Stimulated activated effector memory CD8-positive, alpha-beta T cell treated with anti-CD3 and anti-CD28 coated beads, Interleukin-12 subunit alpha, Interleukin-12 subunit beta, amount 100 ng/mL, for 72 hours (primary cell): ENCODE measurements at regions not wholly inside any gene's neighbourhood (a gene's known extent, or its start where the extent isn't known, plus 50 kb on each side); places are given as distances from the start of the nearest gene placed in this dataset.

Experiments used
- ATAC-seq: fragments of 150-1000 bp; cut with Tn5 transposase; 2 replicates; pipeline ENCODE4 v1.10.0; 2021
- DNase-seq, 2 donors: peaks; one replicate each; pipeline ENCODE4 v3.0.0; 2021 to 2022; ENCODE audit warnings: low spot score in 2 of 2
- H3K27ac Mint-ChIP-seq: one replicate; pipeline ENCODE4 v1.8.0; 2022; ENCODE audit warnings: mild to moderate bottlenecking, mixed read lengths
- H3K36me3 Mint-ChIP-seq: one replicate; pipeline ENCODE4 v1.8.0; 2022; ENCODE audit warnings: mild to moderate bottlenecking, mixed read lengths
- H3K4me1 Mint-ChIP-seq: one replicate; pipeline ENCODE4 v1.8.0; 2022; ENCODE audit warnings: mixed read lengths
- H3K4me3 Mint-ChIP-seq: one replicate; pipeline ENCODE4 v1.8.0; 2022; ENCODE audit warnings: mild to moderate bottlenecking, mixed read lengths
- H3K9me3 Mint-ChIP-seq: one replicate; pipeline ENCODE4 v1.8.0; 2022; ENCODE audit warnings: mixed read lengths

GRCh38 chr1:182139496-182139895 lies 78.0 kb upstream of the ZNF648 start:
- ATAC-seq (no peak), DNase-seq (peak in 1 of 2 donors; percentile 10)
- H3K27ac Mint-ChIP-seq, result no peak overlapping the region
- peaks cover 5% of the 10 kb centered on the region for H3K36me3 Mint-ChIP-seq
- peaks cover 1% of the 10 kb centered on the region for H3K9me3 Mint-ChIP-seq
- peaks cover 18% of the 10 kb centered on the region for H3K4me1 Mint-ChIP-seq
- no peak overlapping the region for H3K4me3 Mint-ChIP-seq

GRCh38 chr1:182137546-182137945 lies 76.0 kb upstream of the ZNF648 start:
- no peak for ATAC-seq
- H3K4me3 Mint-ChIP-seq, result no peak overlapping the region

DNA sequence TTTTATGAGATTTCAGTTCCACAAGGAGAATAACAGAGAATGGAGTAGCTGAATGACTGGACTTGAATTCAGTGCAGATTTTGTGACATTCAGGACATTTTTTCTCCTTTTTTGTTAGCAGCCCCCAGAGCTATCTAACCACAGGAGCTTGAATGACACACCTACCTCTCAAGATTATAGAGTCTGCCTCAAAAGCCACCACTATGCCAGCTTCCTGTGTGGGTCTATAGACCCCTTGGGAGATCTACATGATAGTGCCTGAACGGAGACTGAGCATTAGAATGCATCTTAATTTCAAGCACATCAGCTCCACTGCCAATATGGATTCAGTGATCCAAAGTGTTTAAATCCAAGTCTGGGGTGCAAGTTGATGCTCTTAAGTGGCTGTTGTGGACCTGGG lies 74.4 kb upstream of the ZNF648 start:
- Mint-ChIP-seq H3K4me1 (no peaks in the 10 kb centered on the region), H3K9me3 (peaks cover 9% of the 10 kb centered on the region), H3K4me3 (no peak overlapping the region), H3K27ac (no peak overlapping the region), H3K36me3 (no peaks in the 10 kb centered on the region)
- ATAC-seq, result no peak
- peak in 1 of 2 donors; percentile 42 for DNase-seq

More at GRCh38 chr1:182137546-182137945, 76.0 kb upstream of the ZNF648 start:
- Mint-ChIP-seq H3K4me1 (peaks cover 2% of the 10 kb centered on the region), H3K27ac (no peak overlapping the region), H3K36me3 (no peaks in the 10 kb centered on the region), H3K9me3 (peaks cover 9% of the 10 kb centered on the region)
- DNase-seq, result no peak

- ATAC-seq (no peak), DNase-seq (no peak)
- no peak overlapping the region for H3K4me3 Mint-ChIP-seq
- H3K4me1 Mint-ChIP-seq, result no peaks in the 10 kb centered on the region
- no peak overlapping the region for H3K27ac Mint-ChIP-seq
- H3K9me3 Mint-ChIP-seq, result peaks cover 9% of the 10 kb centered on the region
- H3K36me3 Mint-ChIP-seq, result no peaks in the 10 kb centered on the region
Observed at GRCh38 chr1:182134257-182134656, 72.7 kb upstream of the ZNF648 start.

DNA sequence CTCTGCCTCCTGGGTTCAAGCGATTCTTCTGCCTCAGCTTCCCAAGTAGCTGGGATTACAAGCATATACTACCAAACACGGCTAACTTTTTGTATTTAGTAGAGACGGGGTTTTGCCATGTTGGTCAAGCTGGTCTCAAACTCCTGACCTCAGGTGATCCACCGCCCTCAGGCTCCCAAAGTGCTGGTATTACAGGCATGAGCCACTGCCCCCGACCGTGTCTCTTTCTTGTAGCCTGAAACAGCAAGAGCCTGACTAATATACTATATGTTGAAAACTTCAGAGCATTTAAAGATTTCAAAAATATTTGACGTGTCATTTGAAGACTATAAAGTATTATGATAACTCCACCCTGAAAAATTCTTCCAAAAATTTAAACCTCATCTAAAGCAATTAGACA lies 71.7 kb upstream of the ZNF648 start:
- H3K27ac Mint-ChIP-seq, result no peak overlapping the region
- peaks cover 9% of the 10 kb centered on the region for H3K9me3 Mint-ChIP-seq
- H3K36me3 Mint-ChIP-seq, result no peaks in the 10 kb centered on the region
- DNase-seq (no peak), ATAC-seq (no peak)
- H3K4me3 Mint-ChIP-seq, result no peak overlapping the region
- no peaks in the 10 kb centered on the region for H3K4me1 Mint-ChIP-seq

DNA sequence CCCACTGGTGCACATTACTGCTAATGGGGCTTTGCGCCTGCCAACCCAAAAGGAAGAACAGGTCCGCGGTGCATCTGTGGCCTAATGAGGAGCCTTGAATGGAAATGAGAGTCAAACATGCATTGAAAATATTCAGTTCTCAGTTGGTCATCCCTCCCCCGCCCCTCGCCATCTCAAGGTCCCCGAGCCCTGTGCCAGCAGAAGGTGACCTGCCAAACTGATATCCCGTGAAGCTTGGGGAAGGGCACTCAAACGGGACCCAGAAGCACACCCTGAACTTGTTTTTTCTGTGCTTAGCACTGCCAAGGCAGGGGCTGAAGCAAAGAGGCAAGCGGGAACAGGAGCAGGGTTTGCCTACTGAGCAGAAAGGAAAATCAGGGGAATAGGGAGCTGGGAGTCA lies 67.9 kb upstream of the ZNF648 start:
- H3K9me3 Mint-ChIP-seq, result peaks cover 6% of the 10 kb centered on the region
- H3K4me1 Mint-ChIP-seq, result no peaks in the 10 kb centered on the region
- no peak overlapping the region for H3K4me3 Mint-ChIP-seq
- ATAC-seq (no peak), DNase-seq (no peak)
- H3K27ac Mint-ChIP-seq, result no peak overlapping the region
- no peaks in the 10 kb centered on the region for H3K36me3 Mint-ChIP-seq

GRCh38 chr1:182128502-182128901 lies 67.0 kb upstream of the ZNF648 start:
- ATAC-seq, result no peak
- H3K4me3 Mint-ChIP-seq, result no peak overlapping the region
- H3K27ac Mint-ChIP-seq, result no peak overlapping the region
- no peaks in the 10 kb centered on the region for H3K4me1 Mint-ChIP-seq
- no peak for DNase-seq
- H3K9me3 Mint-ChIP-seq, result no peaks in the 10 kb centered on the region
- no peaks in the 10 kb centered on the region for H3K36me3 Mint-ChIP-seq

DNA sequence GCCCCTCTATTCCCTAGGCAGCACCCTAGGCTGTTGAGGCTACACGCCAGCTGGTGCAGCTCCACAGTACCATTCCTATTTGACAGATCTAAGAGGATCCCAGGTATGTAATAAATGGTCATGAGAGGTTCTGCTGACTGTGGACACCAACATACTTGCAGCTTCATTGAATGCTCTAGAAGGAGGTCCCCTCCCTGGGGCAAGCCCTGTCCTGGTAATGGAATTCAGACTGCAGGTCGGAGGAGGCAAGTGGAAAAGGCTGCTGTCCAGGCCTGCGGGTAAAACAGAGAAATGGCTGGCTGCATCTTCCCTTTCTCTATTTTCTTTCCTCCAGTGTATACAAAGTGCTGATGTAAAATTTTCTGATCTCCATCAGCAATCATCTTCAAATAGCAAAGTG lies 66.1 kb upstream of the ZNF648 start:
- Mint-ChIP-seq H3K27ac (no peak overlapping the region), H3K4me3 (no peak overlapping the region), H3K9me3 (no peaks in the 10 kb centered on the region), H3K4me1 (no peaks in the 10 kb centered on the region), H3K36me3 (no peaks in the 10 kb centered on the region)
- DNase-seq (no peak), ATAC-seq (peak; percentile 40)

DNA sequence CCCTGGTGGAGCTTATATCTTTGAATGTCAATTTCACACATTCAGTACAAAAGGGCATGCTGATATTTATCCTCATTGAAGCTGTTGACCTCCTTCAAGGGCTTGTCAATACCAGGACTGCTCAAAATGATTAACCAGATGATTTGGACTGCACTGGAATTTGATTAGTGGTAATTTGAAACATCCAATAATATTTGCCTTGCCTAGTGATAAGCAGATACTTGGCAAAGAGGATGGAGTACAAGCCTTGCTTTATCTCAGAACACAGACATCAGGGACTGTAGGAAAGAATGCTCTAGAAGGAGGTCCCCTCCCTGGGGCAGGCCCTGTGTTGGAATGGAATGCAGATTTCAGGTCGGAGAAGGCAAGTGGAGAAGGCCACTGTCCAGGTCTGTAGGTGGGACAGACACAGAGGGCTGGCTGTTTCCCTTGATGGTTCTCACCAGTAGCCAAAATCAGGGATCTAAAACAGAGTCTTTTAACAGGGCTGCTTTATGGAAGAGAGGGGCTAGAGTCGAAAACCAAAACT lies 64.8 kb upstream of the ZNF648 start:
- Mint-ChIP-seq H3K4me1 (no peaks in the 10 kb centered on the region), H3K27ac (no peak overlapping the region), H3K4me3 (no peak overlapping the region), H3K9me3 (no peaks in the 10 kb centered on the region), H3K36me3 (no peaks in the 10 kb centered on the region)
- DNase-seq (no peak), ATAC-seq (no peak)

- no peaks in the 10 kb centered on the region for H3K9me3 Mint-ChIP-seq
- H3K4me3 Mint-ChIP-seq, result no peak overlapping the region
- H3K36me3 Mint-ChIP-seq, result no peaks in the 10 kb centered on the region
- DNase-seq (no peak), ATAC-seq (no peak)
- H3K4me1 Mint-ChIP-seq, result no peaks in the 10 kb centered on the region
- H3K27ac Mint-ChIP-seq, result no peak overlapping the region
Observed at GRCh38 chr1:182122913-182123260, 61.4 kb upstream of the ZNF648 start.

DNA sequence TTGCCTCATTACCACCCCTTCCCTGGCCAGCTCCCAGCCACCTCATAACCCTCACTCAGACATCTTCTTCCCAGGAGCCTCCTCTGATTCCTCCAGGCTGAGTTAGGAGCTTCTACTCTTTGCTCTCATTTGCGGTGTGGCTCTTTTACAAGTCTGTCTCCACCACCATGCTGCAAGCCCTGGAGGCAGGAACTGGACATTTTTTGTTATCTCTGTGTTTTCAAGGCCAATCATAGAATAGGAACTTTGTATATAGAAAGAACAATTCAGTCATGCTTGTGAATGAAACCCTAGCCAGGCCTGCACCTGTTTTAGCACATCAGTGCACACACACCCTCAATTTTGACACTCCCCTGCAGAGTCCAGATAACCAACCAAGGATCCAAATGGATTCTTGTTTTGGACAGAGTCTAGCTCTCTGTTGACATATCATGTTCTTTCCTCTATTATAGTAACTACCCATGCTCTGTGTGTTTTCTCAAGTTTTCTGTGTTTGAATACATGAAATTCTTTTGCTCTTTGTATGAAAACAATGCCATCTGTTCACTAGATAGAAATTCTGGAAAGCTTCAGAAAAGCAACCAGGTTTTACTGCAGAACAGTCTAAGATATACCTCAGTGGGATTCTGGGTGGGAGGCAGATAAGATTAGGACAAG lies 60.9 kb upstream of the ZNF648 start:
- Mint-ChIP-seq H3K27ac (no peak overlapping the region), H3K4me3 (no peak overlapping the region), H3K4me1 (no peaks in the 10 kb centered on the region), H3K9me3 (no peaks in the 10 kb centered on the region), H3K36me3 (no peaks in the 10 kb centered on the region)
- ATAC-seq, result no peak
- DNase-seq, result no peak

- ATAC-seq (no peak), DNase-seq (no peak)
- no peaks in the 10 kb centered on the region for H3K9me3 Mint-ChIP-seq
- no peaks in the 10 kb centered on the region for H3K4me1 Mint-ChIP-seq
- H3K27ac Mint-ChIP-seq, result no peak overlapping the region
- no peak overlapping the region for H3K4me3 Mint-ChIP-seq
- H3K36me3 Mint-ChIP-seq, result no peaks in the 10 kb centered on the region
Observed at GRCh38 chr1:182121787-182122186, 60.3 kb upstream of the ZNF648 start.

DNA sequence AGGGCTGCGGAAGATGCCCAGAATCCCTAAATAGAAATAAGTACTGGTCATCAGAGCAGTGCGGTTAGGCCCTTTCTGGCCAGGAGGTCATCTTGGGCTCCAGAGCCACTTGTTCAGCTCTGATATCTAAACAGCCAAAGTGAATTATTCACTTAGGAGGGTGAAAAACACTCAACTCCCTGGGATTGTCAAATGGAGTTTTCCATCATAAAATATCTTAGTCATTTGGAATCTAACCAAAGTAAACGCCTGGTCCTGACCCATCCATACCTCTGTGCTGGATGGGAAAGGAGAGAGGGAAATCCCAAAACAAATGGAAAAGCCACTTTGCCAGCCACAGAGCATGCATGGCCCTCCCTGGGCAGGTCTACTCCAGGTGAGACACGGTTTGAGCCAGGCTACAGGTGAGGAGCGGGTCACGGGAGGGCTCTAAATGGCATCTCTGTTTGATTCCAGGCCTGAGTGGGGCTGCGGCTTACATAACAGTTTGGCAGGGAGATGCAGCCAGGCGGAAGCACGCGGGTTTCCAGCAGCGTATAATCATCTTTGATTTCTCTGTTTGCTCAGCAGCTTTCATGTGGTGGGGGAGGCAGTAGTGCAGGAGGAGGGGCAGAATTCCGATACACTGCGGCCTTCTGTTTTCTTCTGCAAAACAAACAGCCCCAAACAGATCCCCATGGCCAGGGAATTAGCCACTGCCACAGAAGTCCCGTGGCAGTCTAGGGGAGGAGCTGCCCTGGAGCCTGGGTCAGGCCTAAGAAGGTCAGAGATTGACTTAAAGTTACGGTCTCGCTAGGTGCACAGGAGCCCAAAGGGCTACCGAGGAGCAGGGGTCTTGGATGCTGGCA lies 59.1 kb upstream of the ZNF648 start:
- Mint-ChIP-seq H3K36me3 (no peaks in the 10 kb centered on the region), H3K4me3 (no peak overlapping the region), H3K4me1 (no peaks in the 10 kb centered on the region), H3K27ac (no peak overlapping the region), H3K9me3 (no peaks in the 10 kb centered on the region)
- ATAC-seq, result no peak
- DNase-seq, result no peak

DNA sequence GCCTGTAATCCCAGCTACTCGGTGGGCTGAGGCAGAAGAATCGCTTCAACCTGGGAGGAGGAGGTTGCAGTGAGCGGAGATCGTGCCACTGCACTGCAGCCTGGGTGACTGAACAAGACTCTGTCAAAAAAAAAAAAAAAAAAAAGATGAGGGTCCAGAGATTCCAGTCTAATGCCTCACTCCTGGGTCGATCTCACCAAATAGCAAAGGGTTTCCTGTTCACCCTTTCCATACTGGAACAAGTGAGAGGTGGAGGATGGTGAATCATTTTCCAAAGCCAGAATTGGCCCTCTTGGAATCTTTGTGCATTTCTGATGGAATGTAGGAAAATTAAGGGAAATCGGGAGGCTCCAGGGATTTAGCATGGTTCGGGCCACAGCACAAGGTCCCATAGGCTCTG lies 58.1 kb upstream of the ZNF648 start:
- no peak for ATAC-seq
- DNase-seq, result no peak
- Mint-ChIP-seq H3K4me3 (no peak overlapping the region), H3K4me1 (no peaks in the 10 kb centered on the region), H3K9me3 (no peaks in the 10 kb centered on the region), H3K36me3 (no peaks in the 10 kb centered on the region), H3K27ac (no peak overlapping the region)

DNA sequence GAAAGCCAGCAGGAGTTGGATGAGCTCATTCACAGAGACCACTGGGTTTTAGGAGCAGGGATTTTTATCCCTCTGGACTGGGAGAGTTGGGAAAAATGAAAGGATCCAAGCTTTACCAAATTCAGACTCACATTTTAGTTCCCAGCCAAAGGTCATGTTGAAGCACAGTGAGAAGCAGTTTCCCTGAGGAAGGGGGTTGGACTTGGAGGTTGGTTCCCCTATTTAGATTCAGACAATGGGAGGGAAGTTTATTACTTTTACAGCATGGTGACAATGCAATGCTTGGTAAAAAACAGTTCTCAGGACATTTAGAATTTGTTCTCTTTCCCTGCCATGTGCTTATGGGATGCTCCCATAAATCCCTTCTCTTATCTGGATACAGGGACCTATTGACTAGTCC lies 57.3 kb upstream of the ZNF648 start:
- ATAC-seq (no peak), DNase-seq (no peak)
- H3K9me3 Mint-ChIP-seq, result no peaks in the 10 kb centered on the region
- no peak overlapping the region for H3K27ac Mint-ChIP-seq
- H3K36me3 Mint-ChIP-seq, result no peaks in the 10 kb centered on the region
- no peak overlapping the region for H3K4me3 Mint-ChIP-seq
- H3K4me1 Mint-ChIP-seq, result no peaks in the 10 kb centered on the region

- H3K4me3 Mint-ChIP-seq, result no peak overlapping the region
- ATAC-seq (no peak), DNase-seq (no peak)
- H3K4me1 Mint-ChIP-seq, result no peaks in the 10 kb centered on the region
- H3K36me3 Mint-ChIP-seq, result no peaks in the 10 kb centered on the region
- no peaks in the 10 kb centered on the region for H3K9me3 Mint-ChIP-seq
- no peak overlapping the region for H3K27ac Mint-ChIP-seq
Observed at GRCh38 chr1:182114627-182115023, 53.1 kb upstream of the ZNF648 start.
